Activated CD4-positive, alpha-beta T cell treated with anti-CD3 and anti-CD28 coated beads, Interleukin-10, Interleukin-2, amounts not matched to agents 100 ng/mL and 50 ng/mL, durations not matched to agents 16 hours and 8 hours (primary cell): ENCODE measurements at regions not wholly inside any gene's neighbourhood (a gene's known extent, or its start where the extent isn't known, plus 50 kb on each side); places are given as distances from the start of the nearest gene placed in this dataset.

ENCODE experiments used
- DNase-seq: peaks from one replicate; pipeline ENCODE4 v3.0.0-alpha.2; 2020

- DNase-seq, result no peak
Observed at GRCh38 chr15:38696790-38697495, 132.3 kb upstream of the RASGRP1 start.

DNA sequence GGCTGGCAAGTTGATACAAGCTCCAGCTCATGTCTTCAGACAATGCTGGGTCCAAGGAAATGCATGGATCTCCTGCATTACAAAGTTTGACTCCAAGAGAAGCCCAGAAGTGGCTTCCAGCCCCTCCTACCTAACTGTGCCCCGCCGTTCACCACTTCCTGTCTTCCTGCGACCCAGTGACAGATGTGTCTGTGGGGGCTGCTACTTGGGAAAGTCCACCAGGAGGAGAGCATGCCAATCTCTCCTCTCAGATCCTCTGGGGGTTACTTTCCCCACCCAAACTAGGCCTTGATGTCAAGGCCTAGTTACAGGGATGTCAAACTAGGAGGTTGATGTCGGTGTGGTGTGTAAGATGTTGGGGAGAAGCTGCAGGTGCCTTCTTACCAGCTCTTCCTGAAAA, 133.6 kb upstream of the RASGRP1 start:
- DNase-seq, result peak; percentile 38

DNA sequence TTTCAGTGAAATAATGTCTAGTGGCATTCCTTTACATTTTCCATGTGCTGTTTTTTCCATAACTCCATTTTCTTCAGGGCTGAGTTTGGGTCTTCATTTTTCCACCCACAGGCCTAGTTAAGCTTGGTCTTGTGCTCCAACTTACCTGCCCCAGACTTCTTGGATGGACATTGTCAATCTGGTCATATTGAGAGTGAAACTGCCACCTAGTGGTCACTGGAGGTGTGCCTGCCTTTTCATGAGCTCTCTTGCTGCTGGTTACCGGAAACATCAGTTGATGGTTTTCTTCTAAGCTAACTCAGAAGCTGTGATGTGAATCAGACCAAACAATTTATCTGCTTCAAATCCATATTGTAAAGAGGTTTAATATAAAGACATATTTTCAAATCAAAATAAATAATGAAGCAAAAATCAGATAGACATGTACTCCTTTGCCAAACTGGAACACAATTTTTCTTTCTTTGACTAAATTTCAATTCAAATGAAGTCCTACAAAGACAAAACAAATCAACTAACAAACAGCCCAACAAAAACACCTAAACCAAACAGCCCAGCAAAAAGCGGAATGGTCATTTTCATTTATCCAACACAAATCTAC, 135.1 kb upstream of the RASGRP1 start:
- peak; percentile 90 for DNase-seq

- no peak for DNase-seq
Observed at GRCh38 chr15:38701149-38701548, 136.5 kb upstream of the RASGRP1 start.

DNA sequence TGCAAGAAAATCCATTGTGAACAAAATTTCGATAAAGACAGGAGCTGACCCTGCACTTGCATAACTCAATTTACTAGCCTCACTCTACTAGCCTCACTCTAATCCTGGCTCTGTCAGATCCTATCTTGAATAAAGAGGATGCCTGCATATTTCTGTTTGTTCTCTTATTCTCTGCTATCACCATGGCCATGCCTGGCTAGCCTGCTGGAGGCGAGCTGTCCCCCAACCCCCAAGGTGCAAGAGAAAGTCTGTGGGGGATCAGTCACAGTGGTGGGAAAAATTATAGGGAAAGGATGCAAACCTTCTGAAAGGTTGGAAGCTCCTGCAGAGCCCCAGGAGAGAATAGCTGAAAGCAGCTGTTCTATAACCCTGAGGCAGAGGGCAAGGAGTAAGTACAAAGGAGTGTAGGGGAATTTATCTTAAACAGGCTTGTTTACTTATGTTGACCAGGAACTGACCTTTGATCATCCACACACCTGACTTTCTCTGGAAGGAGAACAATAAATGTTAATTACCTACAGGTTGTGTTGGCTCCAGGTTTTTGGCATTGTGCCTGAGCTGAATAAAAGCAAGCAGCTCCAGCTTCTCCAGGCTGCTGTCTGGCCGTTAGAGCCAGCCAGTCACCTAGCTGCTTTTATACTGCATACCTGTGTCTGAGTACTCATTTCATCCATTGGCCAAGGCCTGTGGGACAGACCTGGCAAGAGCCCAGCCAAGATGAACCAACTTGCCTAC, 137.7 kb upstream of the RASGRP1 start:
- DNase-seq, result no peak

DNA sequence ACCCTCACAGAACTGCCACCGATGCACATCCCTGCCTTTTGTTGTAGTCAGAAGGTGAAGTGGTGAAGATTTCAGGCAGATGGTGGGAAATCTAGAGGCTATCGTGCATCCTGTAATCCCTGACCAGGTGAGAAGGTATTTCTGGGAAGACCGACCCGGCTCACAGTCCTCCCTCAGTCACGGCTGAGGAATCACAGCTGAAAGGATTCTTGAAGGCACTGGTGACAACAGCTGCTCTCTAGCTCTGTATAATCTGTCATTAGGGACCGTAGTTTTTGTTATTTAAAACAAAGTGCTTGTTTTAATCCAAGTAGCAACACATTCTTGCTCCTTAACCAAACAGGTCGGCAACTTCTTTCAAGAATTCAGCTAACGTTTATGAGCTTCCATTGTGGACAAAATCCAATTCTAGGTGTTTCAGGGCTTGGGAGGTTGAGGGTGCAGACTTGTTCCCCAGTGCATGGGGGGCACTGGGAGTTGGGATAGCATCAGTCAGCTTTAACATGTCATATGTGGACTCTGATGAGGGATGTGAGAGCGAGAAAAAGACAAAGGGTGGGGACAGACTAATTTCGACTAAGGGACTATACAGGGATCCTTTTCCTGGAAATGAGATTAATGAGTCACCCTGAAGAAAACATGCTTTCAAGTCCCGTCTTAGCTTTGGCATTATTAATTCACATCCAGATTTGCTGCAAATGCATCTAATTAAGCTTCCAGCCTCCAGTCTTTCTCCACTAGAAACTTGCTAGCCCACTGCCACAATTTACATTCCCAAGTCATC, 141.0 kb upstream of the RASGRP1 start:
- no peak for DNase-seq

- no peak for DNase-seq
Observed at GRCh38 chr15:38706956-38707355, 142.3 kb upstream of the RASGRP1 start.

DNA sequence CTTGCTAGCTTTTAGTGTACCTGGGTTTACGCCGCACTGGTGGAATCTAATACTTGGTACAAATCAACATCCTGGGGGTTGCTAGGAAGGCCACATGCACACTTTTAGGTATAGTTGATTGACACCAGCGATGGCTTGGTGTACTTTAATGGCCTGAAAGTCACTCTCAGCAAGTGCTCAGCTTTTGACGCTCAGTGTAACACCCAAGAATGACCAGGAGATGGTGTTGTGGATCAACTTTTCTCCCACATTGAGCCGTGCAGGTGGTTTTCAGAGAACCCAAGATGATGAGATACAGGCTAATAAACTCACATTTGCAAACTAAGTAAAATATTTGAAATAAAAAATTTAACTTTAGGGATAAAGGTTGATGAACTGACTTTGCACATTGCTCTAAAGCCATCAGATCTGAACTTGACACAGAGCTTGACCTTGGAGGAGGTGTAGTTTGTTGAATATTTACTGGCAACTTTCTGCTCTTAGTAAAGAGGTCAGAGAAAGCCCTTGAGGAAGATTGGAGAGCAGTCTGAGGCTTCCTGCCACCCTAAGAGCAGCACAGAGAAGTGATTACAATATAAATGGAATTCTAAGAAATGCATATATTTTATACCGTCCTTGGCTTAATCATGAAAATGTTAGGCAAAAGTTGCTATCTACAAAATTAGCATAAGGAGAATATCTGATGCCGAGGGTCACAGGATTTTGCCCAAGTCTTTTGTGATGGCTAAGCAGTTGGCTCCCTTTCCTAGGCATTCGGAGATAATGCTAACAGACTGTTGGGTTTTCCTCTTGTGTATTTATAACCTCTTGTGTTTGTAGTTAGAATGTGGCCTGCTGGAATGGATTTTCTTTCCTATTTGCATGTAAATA, 143.4 kb upstream of the RASGRP1 start:
- DNase-seq, result peak; percentile 67

DNA sequence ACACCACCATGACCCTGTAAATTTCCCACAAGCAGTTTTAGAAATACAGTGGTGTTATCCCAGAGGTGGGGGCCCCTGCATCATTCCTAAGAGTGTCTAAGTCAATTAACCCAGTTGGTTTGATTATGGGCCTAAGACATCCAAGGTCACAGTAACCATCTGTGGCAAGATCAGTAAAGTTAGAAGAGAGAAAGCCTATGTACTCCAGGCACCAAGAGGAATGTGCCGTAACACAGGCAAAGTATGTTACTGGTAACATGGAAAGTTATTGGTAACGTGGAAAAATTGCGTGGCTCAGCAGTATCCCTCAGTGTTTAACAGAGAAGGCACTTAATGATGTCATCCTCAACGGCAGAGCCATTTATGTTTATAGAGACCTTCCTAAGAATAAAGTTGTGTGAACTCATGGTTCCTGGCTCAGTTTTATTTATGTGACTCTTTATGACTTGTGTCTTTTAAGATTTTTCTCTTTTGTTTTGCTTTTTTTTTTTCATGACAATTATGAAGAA, 144.1 kb upstream of the RASGRP1 start:
- DNase-seq, result no peak

GRCh38 chr15:38709196-38709595, 144.6 kb upstream of the RASGRP1 start:
- no peak for DNase-seq

- DNase-seq, result no peak
Observed at GRCh38 chr15:38714309-38715072, 149.9 kb upstream of the RASGRP1 start.

GRCh38 chr15:38720893-38721567, 156.4 kb upstream of the RASGRP1 start:
- no peak for DNase-seq

DNA sequence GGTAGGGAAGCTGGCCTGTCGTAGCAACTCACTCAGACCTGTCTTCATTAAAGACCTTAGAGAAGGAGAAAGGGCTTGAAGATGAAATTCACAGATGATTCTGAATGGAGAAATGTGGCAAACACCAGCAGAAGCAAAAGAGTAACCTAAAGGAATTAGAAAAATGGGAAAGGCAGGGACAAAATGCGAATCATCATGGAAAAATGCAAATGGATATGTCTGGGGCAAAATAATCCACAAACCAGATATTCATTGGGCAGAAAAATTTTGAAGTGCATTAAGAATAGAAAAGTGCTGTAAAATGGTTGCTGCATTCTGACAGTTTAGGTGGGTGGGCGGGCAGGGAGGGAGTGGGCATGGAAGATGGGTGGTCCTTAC, 156.9 kb upstream of the RASGRP1 start:
- DNase-seq, result no peak

GRCh38 chr15:38722236-38722635, 157.6 kb upstream of the RASGRP1 start:
- no peak for DNase-seq

GRCh38 chr15:38724827-38725226, 160.2 kb upstream of the RASGRP1 start:
- no peak for DNase-seq

- no peak for DNase-seq
Observed at GRCh38 chr15:38726187-38726586, 161.6 kb upstream of the RASGRP1 start.

GRCh38 chr15:38733331-38733730, 168.7 kb upstream of the RASGRP1 start:
- DNase-seq, result no peak

GRCh38 chr15:38740206-38740605, 175.6 kb upstream of the RASGRP1 start:
- no peak for DNase-seq

DNA sequence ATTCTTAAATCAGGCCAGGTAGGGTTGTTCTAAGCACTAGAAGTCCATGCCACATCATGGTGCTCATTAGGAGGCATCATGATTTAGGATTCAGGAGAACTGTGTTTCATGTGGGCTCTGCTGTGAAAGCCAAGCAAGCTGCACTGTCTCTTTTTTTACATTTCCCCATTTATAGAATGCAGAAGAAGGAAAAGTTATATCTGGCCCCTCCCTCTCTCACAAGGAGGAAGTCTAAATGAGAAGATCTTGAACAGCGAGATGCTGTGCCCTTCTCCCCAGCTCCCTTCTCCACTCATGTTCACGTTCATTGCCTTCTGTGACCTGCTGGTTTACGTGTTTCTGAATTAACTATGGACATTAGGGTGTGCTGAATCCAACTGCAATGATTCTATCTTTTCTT, 178.5 kb upstream of the RASGRP1 start:
- DNase-seq, result no peak

- no peak for DNase-seq
Observed at GRCh38 chr15:38745126-38745525, 180.5 kb upstream of the RASGRP1 start.

DNA sequence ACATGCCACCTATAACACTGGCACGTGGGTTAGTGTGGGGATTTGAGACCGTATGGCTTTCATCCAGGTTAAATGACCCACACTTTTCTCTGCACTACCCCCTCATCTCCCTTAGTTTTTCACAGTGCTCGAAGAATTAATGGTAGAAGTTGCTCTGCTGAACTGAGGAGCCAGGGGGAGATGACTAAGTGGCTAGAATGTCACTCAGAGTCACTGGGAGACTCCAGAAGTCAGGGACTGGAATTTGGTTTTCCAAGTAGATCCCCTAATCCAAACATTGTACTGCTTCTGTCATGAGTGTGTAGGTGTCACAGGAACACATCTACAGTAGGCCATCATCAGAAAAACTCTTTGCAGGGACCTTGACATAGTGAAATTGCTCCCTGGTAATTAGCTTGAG, 181.0 kb upstream of the RASGRP1 start:
- DNase-seq, result no peak
